Natural killer cell (primary cell): ENCODE measurements at regions not wholly inside any gene's neighbourhood (a gene's known extent, or its start where the extent isn't known, plus 50 kb on each side); places are given as distances from the start of the nearest gene placed in this dataset.
"Not testable (repeated sequence)": the region's sequence is repeated elsewhere in the genome, so short reads cannot be mapped to it uniquely, and the experiment has no call there.

Experiments used
- ATAC-seq, 3 donors: fragments of 150-1000 bp in 2 of 3; fragments of 200-7000 bp in 1 of 3; cut with Tn5 transposase; 1 replicate in 1 of 3; 2 replicates in 2 of 3; pipeline ENCODE4 v1.10.0; 2021; ENCODE audit warnings: mild to moderate bottlenecking in 2 of 3, moderate library complexity in 2 of 3
- DNase-seq, 2 donors: peaks; one replicate each; pipeline versions ENCODE4 v3.0.0 to v3.0.0-alpha.2; 2013 to 2021; ENCODE audit warnings: mixed read lengths in 1 of 2
- H3K27ac ChIP-seq: one replicate; pipeline ENCODE4 v1.5.1; 2013; ENCODE audit warnings: mild to moderate bottlenecking, low read length
- H3K27me3 ChIP-seq: one replicate; pipeline ENCODE4 v1.6.1; 2013; ENCODE audit warnings: low read length; ENCODE audit not compliant: control insufficient read depth, insufficient read depth
- H3K36me3 ChIP-seq: one replicate; pipeline ENCODE4 v1.6.1; 2013; ENCODE audit warnings: low read length; ENCODE audit not compliant: control insufficient read depth, insufficient read depth
- H3K4me1 ChIP-seq: one replicate; pipeline ENCODE4 v1.6.1; 2013; ENCODE audit warnings: low read length; ENCODE audit not compliant: control insufficient read depth, insufficient read depth
- H3K4me3 ChIP-seq: one replicate; pipeline ENCODE4 v1.5.1; 2013; ENCODE audit warnings: low read length
- H3K9me3 ChIP-seq: one replicate; pipeline ENCODE4 v1.6.1; 2013; ENCODE audit warnings: low read length; ENCODE audit not compliant: control insufficient read depth, insufficient read depth
- H3K27ac Mint-ChIP-seq, 2 donors: one replicate each; pipeline ENCODE4 v1.8.0; 2022; ENCODE audit warnings: mild to moderate bottlenecking in 2 of 2, mixed read lengths in 2 of 2, moderate library complexity in 1 of 2
- H3K27me3 Mint-ChIP-seq, 2 donors: one replicate each; pipeline ENCODE4 v1.8.0; 2022; ENCODE audit warnings: low read depth in 2 of 2, mixed read lengths in 2 of 2
- H3K36me3 Mint-ChIP-seq: one replicate; pipeline ENCODE4 v1.8.0; 2022; ENCODE audit warnings: mixed read lengths
- H3K4me1 Mint-ChIP-seq, 2 donors: one replicate each; pipeline ENCODE4 v1.8.0; 2022; ENCODE audit warnings: mixed read lengths in 2 of 2
- H3K4me3 Mint-ChIP-seq: one replicate; pipeline ENCODE4 v1.8.0; 2022; ENCODE audit warnings: mild to moderate bottlenecking, moderate library complexity, mixed read lengths
- H3K9me3 Mint-ChIP-seq, 2 donors: one replicate each; pipeline ENCODE4 v1.8.0; 2022; ENCODE audit warnings: mixed read lengths in 2 of 2
- WGBS: methylation state at CpG from one replicate; pipeline ENCODE4 v1.1.7; 2013; ENCODE audit warnings: missing lambda C conversion rate; ENCODE audit not compliant: insufficient coverage; 5-methylcytosine and 5-hydroxymethylcytosine counted together
- intact Hi-C: fragments of 100-400 bp; cut with micrococcal nuclease; formaldehyde crosslinking; loops from one replicate; pipeline ENCODE4 v1.14.2; 2022
- TF ChIP-seq, protein P1 (sequence below): fragments of 200-600 bp; IDR thresholded peaks from one replicate; pipeline ENCODE4 v1.8.0; 2022; ENCODE audit warnings: antibody characterized with exemption

DNA sequence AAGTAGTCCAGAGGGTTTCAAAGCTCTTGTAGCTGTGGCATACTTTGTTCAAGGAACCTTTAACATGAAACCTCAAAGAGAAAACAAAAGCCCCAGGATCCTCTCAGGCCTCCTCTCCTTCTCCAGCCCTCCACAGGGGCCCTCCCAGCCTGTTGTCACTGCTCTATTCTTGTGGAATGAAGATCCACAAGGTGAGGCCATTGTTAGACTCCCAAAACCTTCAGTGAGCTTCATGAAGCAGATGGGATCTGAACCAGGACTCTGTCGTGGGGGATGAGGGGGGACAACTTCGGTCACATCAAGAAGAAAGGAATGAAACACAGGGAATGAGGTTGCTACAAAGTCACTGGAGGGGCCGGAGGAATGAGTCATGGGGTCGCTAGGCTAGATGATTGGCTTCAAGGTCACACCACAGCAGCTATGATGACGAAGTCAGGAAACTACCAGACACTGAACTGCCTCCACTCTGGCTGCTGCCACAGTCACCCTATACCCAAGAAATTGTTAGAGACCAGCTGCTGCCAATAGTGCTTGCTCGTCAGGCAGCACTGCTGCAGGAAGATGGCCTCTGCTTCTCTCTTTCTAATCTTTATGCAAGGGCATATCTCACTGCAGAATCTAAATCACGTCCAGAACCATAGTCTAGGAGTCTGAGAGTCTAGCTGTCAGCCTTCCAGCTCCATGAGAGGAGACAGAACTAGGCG lies 208.8 kb downstream of the HIBADH start:
- H3K27ac ChIP-seq, result no peak overlapping the region

DNA sequence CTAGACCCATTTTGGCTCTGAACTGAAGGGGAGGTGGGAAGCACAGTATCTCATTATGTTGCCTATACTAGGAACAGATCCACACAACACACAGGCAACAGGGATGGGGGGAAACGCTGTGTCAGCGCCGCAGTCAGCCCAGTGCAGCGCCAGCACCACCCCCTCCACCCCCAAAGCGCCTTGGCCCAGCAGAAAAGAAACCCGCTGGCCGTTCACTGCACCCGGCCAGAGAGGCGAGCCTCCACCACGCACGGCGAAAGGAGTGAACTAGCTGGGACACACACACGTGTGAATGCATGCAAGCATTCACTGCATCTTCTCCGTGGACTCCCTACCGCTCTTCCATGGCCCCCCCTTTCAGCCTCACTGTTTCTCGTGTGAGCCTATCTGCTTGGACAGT lies 205.6 kb downstream of the HIBADH start:
- H3K27me3 ChIP-seq, H3K36me3 ChIP-seq, H3K4me1 Mint-ChIP-seq, intact Hi-C loops, DNase-seq, H3K4me3 Mint-ChIP-seq, H3K4me3 ChIP-seq, ATAC-seq, H3K9me3 ChIP-seq, H3K9me3 Mint-ChIP-seq, H3K4me1 ChIP-seq, H3K27ac Mint-ChIP-seq, H3K36me3 Mint-ChIP-seq, H3K27ac ChIP-seq: not testable (repeated sequence)
- H3K27me3 Mint-ChIP-seq, result peaks cover 14 to 39% of the 10 kb centered on the region in 2 donors
- WGBS, result 90% methylated on average over 13 of the region's 16 CpGs

More for the DNA sequence above, 208.8 kb downstream of the HIBADH start:
- Mint-ChIP-seq H3K9me3 (no peaks in the 10 kb centered on the region), H3K27ac (no peak overlapping the region), H3K27me3 (peaks cover 12 to 35% of the 10 kb centered on the region in 2 donors), H3K4me1 (no peaks in the 10 kb centered on the region), H3K4me3 (no peak overlapping the region), H3K36me3 (no peaks in the 10 kb centered on the region)
- Histone ChIP-seq H3K9me3 (no peaks in the 10 kb centered on the region), H3K36me3 (no peaks in the 10 kb centered on the region), H3K4me1 (no peaks in the 10 kb centered on the region), H3K27me3 (peaks cover 2% of the 10 kb centered on the region), H3K4me3 (no peak overlapping the region)
- DNase-seq, result no peak
- WGBS, result 78% methylated on average over 8 of the region's 8 CpGs
- TF ChIP-seq, protein P1, sequence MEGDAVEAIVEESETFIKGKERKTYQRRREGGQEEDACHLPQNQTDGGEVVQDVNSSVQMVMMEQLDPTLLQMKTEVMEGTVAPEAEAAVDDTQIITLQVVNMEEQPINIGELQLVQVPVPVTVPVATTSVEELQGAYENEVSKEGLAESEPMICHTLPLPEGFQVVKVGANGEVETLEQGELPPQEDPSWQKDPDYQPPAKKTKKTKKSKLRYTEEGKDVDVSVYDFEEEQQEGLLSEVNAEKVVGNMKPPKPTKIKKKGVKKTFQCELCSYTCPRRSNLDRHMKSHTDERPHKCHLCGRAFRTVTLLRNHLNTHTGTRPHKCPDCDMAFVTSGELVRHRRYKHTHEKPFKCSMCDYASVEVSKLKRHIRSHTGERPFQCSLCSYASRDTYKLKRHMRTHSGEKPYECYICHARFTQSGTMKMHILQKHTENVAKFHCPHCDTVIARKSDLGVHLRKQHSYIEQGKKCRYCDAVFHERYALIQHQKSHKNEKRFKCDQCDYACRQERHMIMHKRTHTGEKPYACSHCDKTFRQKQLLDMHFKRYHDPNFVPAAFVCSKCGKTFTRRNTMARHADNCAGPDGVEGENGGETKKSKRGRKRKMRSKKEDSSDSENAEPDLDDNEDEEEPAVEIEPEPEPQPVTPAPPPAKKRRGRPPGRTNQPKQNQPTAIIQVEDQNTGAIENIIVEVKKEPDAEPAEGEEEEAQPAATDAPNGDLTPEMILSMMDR, result no peak
- intact Hi-C loops, result no loop called here
- no peak for ATAC-seq

DNA sequence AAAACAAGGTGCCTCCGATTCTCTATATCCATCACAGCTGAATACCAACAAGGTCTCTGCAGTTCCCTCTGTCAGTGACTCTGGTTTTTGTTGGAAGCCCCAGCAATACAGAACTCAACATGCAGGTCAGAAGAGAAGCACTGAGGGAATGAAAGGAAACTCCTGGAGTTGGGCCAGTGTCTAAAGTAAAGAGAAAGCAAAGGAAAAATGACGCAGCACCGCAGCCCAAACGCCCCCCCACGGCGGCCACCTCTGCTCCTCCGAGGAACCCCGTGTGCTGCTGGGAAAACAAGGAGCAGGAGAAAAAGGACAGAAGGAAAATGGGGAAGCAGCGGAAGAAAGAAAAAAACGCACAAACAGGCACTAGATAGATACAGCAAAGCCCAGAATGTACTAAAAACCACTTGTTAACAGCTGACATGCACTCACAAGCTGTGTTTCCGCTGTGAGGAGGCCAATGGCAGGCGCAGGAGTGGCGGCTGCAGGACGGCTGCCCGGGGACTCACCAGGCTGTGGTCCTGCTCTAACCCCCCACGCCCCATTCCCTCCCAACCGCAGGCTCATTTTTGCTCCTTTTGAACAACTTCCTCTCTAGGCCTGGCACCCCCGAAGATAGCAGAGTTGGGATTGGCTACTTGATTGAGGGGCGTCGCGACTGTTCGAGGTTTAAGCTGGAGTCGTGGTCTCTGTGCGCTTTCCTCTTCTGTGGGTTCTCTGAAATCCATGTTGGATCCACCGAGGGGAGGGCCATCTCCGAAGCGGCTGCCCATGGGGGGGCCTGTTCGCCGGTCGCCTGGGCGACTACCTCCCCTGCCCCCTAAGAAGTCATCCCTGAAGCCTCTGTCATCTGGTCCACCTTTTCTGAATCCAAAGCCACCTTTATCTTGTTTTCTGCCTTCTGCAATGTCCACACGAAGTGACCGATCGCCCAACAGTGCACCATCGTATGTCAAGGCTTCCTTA lies 204.8 kb downstream of the HIBADH start:
- H3K36me3 Mint-ChIP-seq, H3K36me3 ChIP-seq, H3K9me3 ChIP-seq, DNase-seq, H3K4me1 ChIP-seq, H3K4me3 ChIP-seq, H3K9me3 Mint-ChIP-seq, H3K4me1 Mint-ChIP-seq, intact Hi-C loops, H3K27ac Mint-ChIP-seq, H3K27ac ChIP-seq, H3K27me3 ChIP-seq: not testable (repeated sequence)
- Mint-ChIP-seq H3K27me3 (peaks cover 14 to 42% of the 10 kb centered on the region in 2 donors), H3K4me3 (peak overlapping the region; percentile 62)
- 75% methylated on average over 29 of the region's 35 CpGs for WGBS
- peak; percentile 88 to 99 (median 98) for ATAC-seq

DNA sequence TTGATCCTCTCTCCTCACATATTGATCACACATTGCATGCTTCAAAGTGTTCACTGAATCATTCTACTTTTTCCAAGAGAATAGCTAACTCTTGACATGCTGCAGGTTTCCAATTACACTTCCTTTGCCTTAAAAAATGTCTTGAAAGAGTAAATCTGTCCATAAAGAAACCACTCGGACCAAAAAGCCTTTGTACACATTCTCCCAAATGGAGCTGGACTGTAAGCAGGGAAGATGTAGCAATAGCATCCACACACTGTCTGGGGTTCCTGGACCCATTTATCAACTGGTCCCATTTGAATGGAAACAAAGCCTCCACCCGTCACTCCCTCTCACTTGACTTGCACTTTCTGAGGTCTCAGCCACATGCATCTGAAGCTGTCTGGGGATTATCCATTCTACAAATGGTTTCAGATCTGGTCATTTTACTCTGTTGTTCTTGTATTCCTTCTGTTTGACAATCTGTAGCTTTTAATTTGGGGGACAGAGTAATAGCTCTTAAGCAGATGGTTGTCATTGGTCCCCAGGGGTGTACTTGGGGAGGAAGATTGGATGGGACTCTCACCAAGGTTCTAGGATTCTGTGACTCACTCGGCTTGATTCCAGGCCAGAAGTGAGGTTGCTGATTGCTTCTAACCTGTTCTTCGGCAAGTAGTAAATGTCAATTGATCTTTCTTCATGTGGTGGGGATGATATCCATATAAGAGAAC lies 203.5 kb downstream of the HIBADH start:
- no peaks in the 10 kb centered on the region for H3K4me1 ChIP-seq
- H3K9me3 Mint-ChIP-seq, result no peaks in the 10 kb centered on the region
- no peak overlapping the region for H3K27ac ChIP-seq
- 94% methylated on average over 4 of the region's 4 CpGs for WGBS
- H3K4me3 ChIP-seq, result no peak overlapping the region
- intact Hi-C loops, result no loop called here
- H3K27me3 ChIP-seq, result no peaks in the 10 kb centered on the region
- no peaks in the 10 kb centered on the region for H3K36me3 ChIP-seq
- no peak overlapping the region for H3K4me3 Mint-ChIP-seq
- no peaks in the 10 kb centered on the region for H3K4me1 Mint-ChIP-seq
- no peaks in the 10 kb centered on the region for H3K36me3 Mint-ChIP-seq
- peaks cover 11 to 46% of the 10 kb centered on the region in 2 donors for H3K27me3 Mint-ChIP-seq
- DNase-seq (no peak), ATAC-seq (no peak)
- H3K9me3 ChIP-seq, result no peaks in the 10 kb centered on the region
- H3K27ac Mint-ChIP-seq, result no peak overlapping the region
- TF ChIP-seq, protein P1, result no peak
